ENCODE measurements at regions not wholly inside any gene's neighbourhood (a gene's known extent, or its start where the extent isn't known, plus 50 kb on each side); places are given as distances from the start of the nearest gene placed in this dataset.

GRCh38 chr2:66271777-66272176 is 163.1 kb upstream of the MEIS1 start:
- TF ChIP-seq POLR2A (IDR thresholded peaks at IDR 0.05): no peak
- no peak for TF ChIP-seq CTCF (IDR thresholded peaks at IDR 0.05)
- H3K27ac ChIP-seq: no peak overlapping the region
- no peaks in the 10 kb centered on the region for H3K4me1 ChIP-seq
- no peak overlapping the region for H3K4me3 ChIP-seq
- DNase-seq: no peak
- intact Hi-C loops (cut with DNase I; ENCODE audit: low total_unique reads): no loop called here
- H3K9me3 ChIP-seq: no peaks in the 10 kb centered on the region
- 60 to 69% methylated on average over 2 of the region's 2 CpGs for WGBS, 2 donors
- no peaks in the 10 kb centered on the region for H3K36me3 ChIP-seq (ENCODE audit: low read depth, missing control alignments)
- H3K27me3 ChIP-seq: no peaks in the 10 kb centered on the region

- 89 to 100% methylated on average over 1 of the region's 1 CpG for WGBS, 2 donors
- Histone ChIP-seq H3K27me3 (no peaks in the 10 kb centered on the region), H3K4me3 (no peak overlapping the region), H3K36me3 (ENCODE audit: low read depth, missing control alignments) (no peaks in the 10 kb centered on the region), H3K9me3 (no peaks in the 10 kb centered on the region), H3K4me1 (no peaks in the 10 kb centered on the region), H3K27ac (no peak overlapping the region)
- DNase-seq: no peak
- intact Hi-C loops (cut with DNase I; ENCODE audit: low total_unique reads): no loop called here
- TF ChIP-seq POLR2A (IDR thresholded peaks at IDR 0.05) (no peak), CTCF (IDR thresholded peaks at IDR 0.05) (no peak)
Measured at GRCh38 chr2:66270247-66270646, 164.7 kb upstream of the MEIS1 start.

- WGBS, 2 donors: 95 to 97% methylated on average over 1 of the region's 1 CpG
- no peaks in the 10 kb centered on the region for H3K4me1 ChIP-seq
- H3K27ac ChIP-seq: no peak overlapping the region
- H3K9me3 ChIP-seq: no peaks in the 10 kb centered on the region
- DNase-seq: no peak
- intact Hi-C loops (cut with DNase I; ENCODE audit: low total_unique reads): no loop called here
- H3K4me3 ChIP-seq: no peak overlapping the region
- TF ChIP-seq POLR2A (IDR thresholded peaks at IDR 0.05): no peak
- no peak for TF ChIP-seq CTCF (IDR thresholded peaks at IDR 0.05)
- no peaks in the 10 kb centered on the region for H3K27me3 ChIP-seq
- H3K36me3 ChIP-seq (ENCODE audit: low read depth, missing control alignments): no peaks in the 10 kb centered on the region
Measured at GRCh38 chr2:66269166-66269565, 165.8 kb upstream of the MEIS1 start.

GRCh38 chr2:66268756-66269155 is 166.2 kb upstream of the MEIS1 start:
- no peaks in the 10 kb centered on the region for H3K27me3 ChIP-seq
- no peak overlapping the region for H3K4me3 ChIP-seq
- no peaks in the 10 kb centered on the region for H3K36me3 ChIP-seq (ENCODE audit: low read depth, missing control alignments)
- DNase-seq: no peak
- intact Hi-C loops (cut with DNase I; ENCODE audit: low total_unique reads): no loop called here
- no peaks in the 10 kb centered on the region for H3K4me1 ChIP-seq
- no peaks in the 10 kb centered on the region for H3K9me3 ChIP-seq
- TF ChIP-seq POLR2A (IDR thresholded peaks at IDR 0.05) (no peak), CTCF (IDR thresholded peaks at IDR 0.05) (no peak)
- H3K27ac ChIP-seq: no peak overlapping the region

GRCh38 chr2:66264354-66264753 is 170.6 kb upstream of the MEIS1 start:
- WGBS, 2 donors: 97% methylated on average over 3 of the region's 3 CpGs
- TF ChIP-seq POLR2A (IDR thresholded peaks at IDR 0.05) (no peak), CTCF (IDR thresholded peaks at IDR 0.05) (no peak)
- intact Hi-C loops (cut with DNase I; ENCODE audit: low total_unique reads): no loop called here

More at GRCh38 chr2:66264354-66264753, 170.6 kb upstream of the MEIS1 start:
- no peak overlapping the region for H3K4me3 ChIP-seq
- no peaks in the 10 kb centered on the region for H3K27me3 ChIP-seq
- DNase-seq: no peak
- H3K36me3 ChIP-seq (ENCODE audit: low read depth, missing control alignments): no peaks in the 10 kb centered on the region
- no peak overlapping the region for H3K27ac ChIP-seq
- no peaks in the 10 kb centered on the region for H3K4me1 ChIP-seq
- no peaks in the 10 kb centered on the region for H3K9me3 ChIP-seq
